Left lung (tissue), 4 donors: ENCODE measurements at regions not wholly inside any gene's neighbourhood (a gene's known extent, or its start where the extent isn't known, plus 50 kb on each side); places are given as distances from the start of the nearest gene placed in this dataset.
A peak's percentile ranks its signal among the peaks of the same experiment; 100 is the strongest.
"Not testable (repeated sequence)": the region's sequence is repeated elsewhere in the genome, so short reads cannot be mapped to it uniquely, and the experiment has no call there.

Source experiments
- ATAC-seq: fragments of 200-7000 bp; cut with Tn5 transposase; one replicate; pipeline ENCODE4 v1.9.1; 2020; ENCODE audit warnings: moderate library complexity
- DNase-seq, 4 donors: peaks; one replicate each; pipeline ENCODE4 v3.0.0-alpha.2; 2013 to 2020
- H3K27ac ChIP-seq, 2 donors: fragments of 200-600 bp; sonication (generic) in 1 of 2; one replicate each; pipeline versions ENCODE4 v1.5.0 to v1.8.0; 2020 to 2021
- H3K27me3 ChIP-seq, 2 donors: fragments of 200-600 bp; sonication (generic) in 1 of 2; one replicate each; pipeline versions ENCODE4 v1.5.0 to v1.8.0; 2020 to 2021
- H3K36me3 ChIP-seq, 2 donors: fragments of 200-600 bp; sonication (generic) in 1 of 2; one replicate each; pipeline versions ENCODE4 v1.5.0 to v1.8.0; 2020 to 2021
- H3K4me1 ChIP-seq, 2 donors: fragments of 200-600 bp; one replicate each; pipeline ENCODE4 v1.8.0; 2021
- H3K4me3 ChIP-seq, 2 donors: fragments of 200-600 bp; sonication (generic) in 1 of 2; one replicate each; pipeline versions ENCODE4 v1.5.0 to v1.8.0; 2020 to 2021; ENCODE audit warnings: mild to moderate bottlenecking in 1 of 2
- H3K9me3 ChIP-seq, 2 donors: fragments of 200-600 bp; sonication (generic) in 1 of 2; one replicate each; pipeline versions ENCODE4 v1.5.0 to v1.8.0; 2020 to 2021
- intact Hi-C, 2 donors: fragments of 100-400 bp; cut with DNase I; formaldehyde crosslinking; loops; one replicate each; pipeline versions ENCODE4 v1.11.2 to v1.14.2; 2022
- TF ChIP-seq, protein P1 (sequence below), 2 donors: fragments of 200-600 bp; sonication (generic) in 1 of 2; IDR thresholded peaks; one replicate each; pipeline versions ENCODE4 v1.5.0 to v1.8.0; 2021; ENCODE audit warnings: antibody characterized with exemption in 2 of 2
- donor health status: DM: no; HTN: yes; CAD: no.
- donor health status: DM: no; HTN: no; CAD: no.

DNA sequence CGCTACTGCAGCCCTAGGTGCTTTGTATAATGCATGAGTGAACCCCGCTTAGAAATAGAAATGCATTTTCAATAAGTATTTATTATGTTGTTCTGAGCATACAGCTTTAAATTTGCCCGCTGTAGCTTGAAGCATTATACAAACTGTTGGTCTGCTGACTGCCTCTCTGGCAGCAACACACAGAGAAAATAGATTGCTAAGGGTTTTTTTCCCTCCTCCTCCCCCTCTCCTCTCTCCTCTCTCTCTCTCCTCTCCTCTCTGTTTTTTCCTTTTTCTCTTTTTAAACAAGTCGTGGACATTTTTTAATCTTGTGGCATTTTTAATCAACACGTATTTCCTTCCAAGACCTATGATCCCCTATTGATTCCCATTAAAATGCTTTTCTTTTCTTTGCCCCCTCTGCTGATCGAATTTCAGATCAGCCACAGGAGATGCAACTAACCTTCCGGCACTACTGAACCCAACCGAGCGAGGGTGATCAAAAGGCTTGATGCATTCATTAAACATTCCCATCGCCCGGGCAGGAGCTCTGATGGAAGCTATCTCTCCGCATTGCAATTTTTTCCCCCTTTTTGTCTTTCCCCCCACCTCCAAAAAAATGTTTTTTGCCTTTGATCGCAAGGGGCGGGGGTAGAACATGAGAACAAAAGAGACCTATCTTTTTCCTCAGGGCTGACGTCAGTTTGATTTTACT, 90.7 kb upstream of the ARID1B start:
- H3K27ac ChIP-seq = peak overlapping the region; percentile 96 to 99
- ATAC-seq (peak; percentile 73), DNase-seq (peak in 2 of 4 donors; percentile 80 to 81)
- TF ChIP-seq, protein P1, sequence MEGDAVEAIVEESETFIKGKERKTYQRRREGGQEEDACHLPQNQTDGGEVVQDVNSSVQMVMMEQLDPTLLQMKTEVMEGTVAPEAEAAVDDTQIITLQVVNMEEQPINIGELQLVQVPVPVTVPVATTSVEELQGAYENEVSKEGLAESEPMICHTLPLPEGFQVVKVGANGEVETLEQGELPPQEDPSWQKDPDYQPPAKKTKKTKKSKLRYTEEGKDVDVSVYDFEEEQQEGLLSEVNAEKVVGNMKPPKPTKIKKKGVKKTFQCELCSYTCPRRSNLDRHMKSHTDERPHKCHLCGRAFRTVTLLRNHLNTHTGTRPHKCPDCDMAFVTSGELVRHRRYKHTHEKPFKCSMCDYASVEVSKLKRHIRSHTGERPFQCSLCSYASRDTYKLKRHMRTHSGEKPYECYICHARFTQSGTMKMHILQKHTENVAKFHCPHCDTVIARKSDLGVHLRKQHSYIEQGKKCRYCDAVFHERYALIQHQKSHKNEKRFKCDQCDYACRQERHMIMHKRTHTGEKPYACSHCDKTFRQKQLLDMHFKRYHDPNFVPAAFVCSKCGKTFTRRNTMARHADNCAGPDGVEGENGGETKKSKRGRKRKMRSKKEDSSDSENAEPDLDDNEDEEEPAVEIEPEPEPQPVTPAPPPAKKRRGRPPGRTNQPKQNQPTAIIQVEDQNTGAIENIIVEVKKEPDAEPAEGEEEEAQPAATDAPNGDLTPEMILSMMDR (IDR thresholded peaks at IDR 0.05) = no peak
- intact Hi-C loops = loop anchor here in 1 of 2 donors (5.0 kb wide), 1 partner anchor 91 kb away; the partner anchor contains the start of gene ARID1B
- H3K36me3 ChIP-seq = no peaks in the 10 kb centered on the region
- H3K27me3 ChIP-seq = no peaks in the 10 kb centered on the region
- H3K9me3 ChIP-seq = no peaks in the 10 kb centered on the region
- peaks cover 0 to 9% of the 10 kb centered on the region in 2 donors for H3K4me1 ChIP-seq
- peak overlapping the region; percentile 46 to 60 for H3K4me3 ChIP-seq

DNA sequence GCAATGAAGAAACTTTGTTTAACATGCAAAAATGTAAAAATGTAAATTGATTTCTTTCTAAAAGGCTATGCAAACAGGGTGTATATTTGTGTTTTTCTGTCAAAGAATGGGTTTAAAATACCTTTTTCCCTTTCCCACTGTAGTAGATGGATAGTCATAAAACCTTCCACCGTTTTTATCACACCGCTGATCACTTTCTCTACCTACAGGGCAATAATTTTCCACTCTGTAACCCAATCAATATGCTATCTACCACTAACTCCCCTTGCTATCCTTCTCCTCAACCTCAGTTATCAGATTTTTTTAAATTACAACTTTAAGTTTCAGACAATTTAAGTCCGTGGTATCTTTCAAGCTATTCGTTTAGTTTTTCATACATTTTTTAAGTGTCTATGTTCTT, 91.4 kb upstream of the ARID1B start:
- no peaks in the 10 kb centered on the region for H3K9me3 ChIP-seq
- no peaks in the 10 kb centered on the region for H3K36me3 ChIP-seq
- TF ChIP-seq, protein P1 (IDR thresholded peaks at IDR 0.05) = no peak
- H3K27me3 ChIP-seq = no peaks in the 10 kb centered on the region
- H3K4me1 ChIP-seq = peaks cover 0 to 9% of the 10 kb centered on the region in 2 donors
- peak overlapping the region; percentile 46 to 60 for H3K4me3 ChIP-seq
- no peak for ATAC-seq
- intact Hi-C loops = loop anchor here in 1 of 2 donors (5.0 kb wide), 1 partner anchor 91 kb away; the partner anchor contains the start of gene ARID1B
- no peak for DNase-seq
- peak overlapping the region; percentile 96 to 99 for H3K27ac ChIP-seq

DNA sequence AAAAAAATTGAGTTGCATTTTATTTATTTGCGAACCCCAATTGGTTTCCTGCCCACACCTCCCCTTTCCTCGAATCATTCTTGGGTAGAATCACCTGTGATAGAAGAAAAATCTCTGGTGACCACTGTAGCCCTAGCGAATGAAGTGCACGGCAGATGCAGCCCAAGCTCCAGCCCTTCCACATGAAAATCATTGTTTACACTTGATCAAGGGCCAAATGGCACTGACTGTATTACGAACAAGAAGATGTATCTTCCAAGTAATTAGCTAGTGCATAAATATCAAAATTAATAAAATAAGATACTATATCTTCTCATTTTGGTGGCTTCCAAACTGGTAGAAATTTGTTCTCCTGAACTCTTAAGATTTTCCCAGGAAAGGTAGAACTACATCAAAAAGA, 93.4 kb upstream of the ARID1B start:
- H3K4me1 ChIP-seq = peaks cover 0 to 9% of the 10 kb centered on the region in 2 donors
- H3K9me3 ChIP-seq = no peaks in the 10 kb centered on the region
- peak in 1 of 4 donors; percentile 52 for DNase-seq
- H3K27me3 ChIP-seq = no peaks in the 10 kb centered on the region
- H3K36me3 ChIP-seq = no peaks in the 10 kb centered on the region
- no peak overlapping the region for H3K4me3 ChIP-seq
- TF ChIP-seq, protein P1 (IDR thresholded peaks at IDR 0.05) = no peak
- H3K27ac ChIP-seq = no peak overlapping the region
- intact Hi-C loops = no loop called here
- no peak for ATAC-seq

DNA sequence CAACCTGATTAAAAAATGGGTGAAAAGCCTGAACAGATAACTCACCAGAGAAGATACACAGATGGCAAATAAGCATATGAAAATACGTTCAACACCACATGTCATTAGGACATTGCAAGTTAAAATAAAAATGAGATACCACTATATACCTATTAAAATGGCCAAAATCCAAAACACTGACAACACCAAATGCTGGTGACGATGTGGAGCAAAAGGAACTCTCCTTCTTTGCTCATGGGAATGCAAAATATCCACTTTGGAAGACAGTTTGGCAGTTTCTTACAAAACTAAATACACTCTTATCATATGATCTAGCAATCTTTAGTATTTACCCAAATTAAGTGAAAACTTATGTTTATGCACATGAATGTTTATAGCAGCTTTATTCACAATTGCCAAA, 100.5 kb upstream of the ARID1B start:
- Histone ChIP-seq H3K27me3 (no peaks in the 10 kb centered on the region), H3K4me3 (no peak overlapping the region), H3K9me3 (peaks cover 0 to 15% of the 10 kb centered on the region in 2 donors), H3K4me1 (no peaks in the 10 kb centered on the region), H3K27ac (no peak overlapping the region), H3K36me3 (no peaks in the 10 kb centered on the region)
- TF ChIP-seq, protein P1 (IDR thresholded peaks at IDR 0.05) = no peak
- ATAC-seq (no peak), DNase-seq (no peak)
- intact Hi-C loops = no loop called here

DNA sequence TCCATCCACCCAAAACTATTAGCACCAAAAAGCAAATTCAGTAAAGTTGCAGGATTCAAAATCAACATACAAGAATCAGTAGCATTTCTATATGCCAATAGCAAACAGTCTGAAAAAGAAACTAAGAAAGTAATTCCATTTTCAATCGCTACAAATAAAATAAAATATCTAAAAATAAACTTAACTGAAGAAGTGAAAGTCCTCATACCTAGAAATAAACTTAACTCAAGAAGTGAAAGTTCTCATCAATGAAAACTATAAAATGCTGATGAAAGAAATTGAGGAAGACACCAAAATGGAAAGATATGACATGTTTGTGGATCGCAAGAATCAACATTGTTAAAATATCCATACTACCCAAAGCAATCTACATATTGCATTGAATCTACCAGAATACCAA, 103.0 kb upstream of the ARID1B start:
- TF ChIP-seq, protein P1 (IDR thresholded peaks at IDR 0.05) = no peak
- Histone ChIP-seq H3K4me3 (no peak overlapping the region), H3K27ac (no peak overlapping the region), H3K27me3 (no peaks in the 10 kb centered on the region), H3K4me1 (no peaks in the 10 kb centered on the region), H3K9me3 (peaks cover 0 to 15% of the 10 kb centered on the region in 2 donors), H3K36me3 (no peaks in the 10 kb centered on the region)
- ATAC-seq (no peak), DNase-seq (no peak)
- intact Hi-C loops = no loop called here

DNA sequence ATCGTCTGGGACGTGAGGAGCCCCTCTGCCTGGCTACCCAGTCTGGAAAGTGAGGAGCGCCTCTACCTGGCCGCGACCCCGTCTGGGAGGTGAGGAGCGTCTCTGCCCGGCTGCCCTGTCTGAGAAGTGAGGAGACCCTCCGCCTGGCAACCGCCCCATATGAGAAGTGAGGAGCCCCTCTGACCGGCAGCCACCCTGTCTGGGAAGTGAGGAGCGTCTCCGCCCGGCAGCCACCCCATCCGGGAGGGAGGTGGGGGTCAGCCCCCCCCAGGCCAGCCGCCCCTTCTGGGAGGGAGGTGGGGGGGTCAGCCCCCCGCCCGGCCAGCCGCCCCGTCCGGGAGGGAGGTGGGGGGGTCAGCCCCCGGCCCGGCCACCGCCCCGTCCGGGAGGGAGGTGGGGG, 107.1 kb upstream of the ARID1B start:
- H3K4me1 ChIP-seq, H3K27me3 ChIP-seq, DNase-seq: not testable (repeated sequence)

More for the DNA sequence above, 107.1 kb upstream of the ARID1B start:
- H3K27ac ChIP-seq, H3K36me3 ChIP-seq, H3K4me3 ChIP-seq, intact Hi-C loops, ATAC-seq: not testable (repeated sequence)
- peaks cover 0 to 11% of the 10 kb centered on the region in 2 donors for H3K9me3 ChIP-seq
